Ishikawa (cell line): ENCODE measurements at regions not wholly inside any gene's neighbourhood (a gene's known extent, or its start where the extent isn't known, plus 50 kb on each side); places are given as distances from the start of the nearest gene placed in this dataset.

Source experiments
- CEBPB ChIP-seq: IDR thresholded peaks from 2 replicates; pipeline ENCODE4 v1.6.1; 2012
- CREB1 ChIP-seq: IDR thresholded peaks from 2 replicates; pipeline ENCODE4 v1.6.1; 2012; ENCODE audit warnings: low read depth
- EGR1 ChIP-seq: IDR thresholded peaks from 2 replicates; pipeline ENCODE4 v1.6.1; 2012
- EP300 ChIP-seq: IDR thresholded peaks from 2 replicates; pipeline ENCODE4 v1.6.1; 2012; ENCODE audit warnings: borderline replicate concordance
- FOXM1 ChIP-seq: IDR thresholded peaks from 2 replicates; pipeline ENCODE4 v1.6.1; 2012; ENCODE audit warnings: low read depth, borderline replicate concordance
- MAX ChIP-seq: IDR thresholded peaks from 2 replicates; pipeline ENCODE4 v1.6.1; 2012
- NFIC ChIP-seq: IDR thresholded peaks from 2 replicates; pipeline ENCODE4 v1.6.1; 2012
- RAD21 ChIP-seq: IDR thresholded peaks from 2 replicates; pipeline ENCODE4 v1.6.1; 2012; ENCODE audit warnings: low read depth
- REST ChIP-seq: IDR thresholded peaks from 2 replicates; pipeline ENCODE4 v1.6.1; 2012; ENCODE audit warnings: low read depth, mild to moderate bottlenecking
- TAF1 ChIP-seq: IDR thresholded peaks from 2 replicates; pipeline ENCODE4 v1.6.1; 2012; ENCODE audit warnings: low read depth, mild to moderate bottlenecking
- TCF12 ChIP-seq: IDR thresholded peaks from 2 replicates; pipeline ENCODE4 v1.6.1; 2012; ENCODE audit warnings: low read depth
- TEAD4 ChIP-seq: IDR thresholded peaks from 2 replicates; pipeline ENCODE4 v1.6.1; 2012
- USF1 ChIP-seq: IDR thresholded peaks from 2 replicates; pipeline ENCODE4 v1.6.1; 2012
- YY1 ChIP-seq: IDR thresholded peaks from 2 replicates; pipeline ENCODE4 v1.6.1; 2012; ENCODE audit warnings: low read depth
- ZBTB7A ChIP-seq: IDR thresholded peaks from 2 replicates; pipeline ENCODE4 v1.6.1; 2012; ENCODE audit warnings: low read depth

- TF ChIP-seq EP300: no peak
- no peak for TF ChIP-seq MAX
Measured at GRCh38 chr3:31288641-31289100, 244.1 kb upstream of the STT3B start.

- TF ChIP-seq REST (no peak), TAF1 (no peak), TEAD4 (no peak), USF1 (no peak), EP300 (no peak), CEBPB (no peak), FOXM1 (no peak), RAD21 (no peak), YY1 (no peak), CREB1 (no peak), TCF12 (no peak), MAX (no peak), NFIC (no peak), EGR1 (no peak), ZBTB7A (no peak)
Measured at GRCh38 chr3:31289584-31289983, 243.1 kb upstream of the STT3B start.

GRCh38 chr3:31290046-31290445, 242.7 kb upstream of the STT3B start:
- TF ChIP-seq TEAD4 (no peak), EGR1 (no peak), TAF1 (no peak), REST (no peak)

GRCh38 chr3:31291818-31292217, 240.9 kb upstream of the STT3B start:
- TF ChIP-seq TEAD4 (no peak), MAX (no peak), CEBPB (no peak), EP300 (no peak), FOXM1 (no peak), EGR1 (no peak), TCF12 (no peak), NFIC (no peak), ZBTB7A (no peak), CREB1 (no peak), TAF1 (no peak), REST (no peak), YY1 (no peak), USF1 (no peak), RAD21 (no peak)
